ENCODE measurements at regions not wholly inside any gene's neighbourhood (a gene's known extent, or its start where the extent isn't known, plus 50 kb on each side); places are given as distances from the start of the nearest gene placed in this dataset.

- BruUV-seq (replicated peaks) = no TSS peak
- TF ChIP-seq TCF7L2 (IDR thresholded peaks at IDR 0.05; ENCODE audit: low read depth, low read length) (no peak), CTCF (IDR thresholded peaks at IDR 0.05) (no peak), SIN3A (IDR thresholded peaks at IDR 0.05; ENCODE audit: borderline replicate concordance, insufficient read depth, low read depth, low read length) (no peak), POLR2AphosphoS5 (IDR thresholded peaks at IDR 0.05; ENCODE audit: low read depth, low read length) (no peak)
- TF ChIP-seq, protein P1, sequence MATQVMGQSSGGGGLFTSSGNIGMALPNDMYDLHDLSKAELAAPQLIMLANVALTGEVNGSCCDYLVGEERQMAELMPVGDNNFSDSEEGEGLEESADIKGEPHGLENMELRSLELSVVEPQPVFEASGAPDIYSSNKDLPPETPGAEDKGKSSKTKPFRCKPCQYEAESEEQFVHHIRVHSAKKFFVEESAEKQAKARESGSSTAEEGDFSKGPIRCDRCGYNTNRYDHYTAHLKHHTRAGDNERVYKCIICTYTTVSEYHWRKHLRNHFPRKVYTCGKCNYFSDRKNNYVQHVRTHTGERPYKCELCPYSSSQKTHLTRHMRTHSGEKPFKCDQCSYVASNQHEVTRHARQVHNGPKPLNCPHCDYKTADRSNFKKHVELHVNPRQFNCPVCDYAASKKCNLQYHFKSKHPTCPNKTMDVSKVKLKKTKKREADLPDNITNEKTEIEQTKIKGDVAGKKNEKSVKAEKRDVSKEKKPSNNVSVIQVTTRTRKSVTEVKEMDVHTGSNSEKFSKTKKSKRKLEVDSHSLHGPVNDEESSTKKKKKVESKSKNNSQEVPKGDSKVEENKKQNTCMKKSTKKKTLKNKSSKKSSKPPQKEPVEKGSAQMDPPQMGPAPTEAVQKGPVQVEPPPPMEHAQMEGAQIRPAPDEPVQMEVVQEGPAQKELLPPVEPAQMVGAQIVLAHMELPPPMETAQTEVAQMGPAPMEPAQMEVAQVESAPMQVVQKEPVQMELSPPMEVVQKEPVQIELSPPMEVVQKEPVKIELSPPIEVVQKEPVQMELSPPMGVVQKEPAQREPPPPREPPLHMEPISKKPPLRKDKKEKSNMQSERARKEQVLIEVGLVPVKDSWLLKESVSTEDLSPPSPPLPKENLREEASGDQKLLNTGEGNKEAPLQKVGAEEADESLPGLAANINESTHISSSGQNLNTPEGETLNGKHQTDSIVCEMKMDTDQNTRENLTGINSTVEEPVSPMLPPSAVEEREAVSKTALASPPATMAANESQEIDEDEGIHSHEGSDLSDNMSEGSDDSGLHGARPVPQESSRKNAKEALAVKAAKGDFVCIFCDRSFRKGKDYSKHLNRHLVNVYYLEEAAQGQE (IDR thresholded peaks at IDR 0.05; ENCODE audit: insufficient read depth in 1 of 2, low read depth in 2 of 2, low read length in 1 of 2) = no peak
- no peaks in the 10 kb centered on the region for H3K4me1 ChIP-seq (ENCODE audit: control insufficient read depth, insufficient read depth, low read length)
- POLR2A ChIA-PET = no interaction called here
- CTCF ChIA-PET = no interaction called here
- H3K27me3 ChIP-seq (ENCODE audit: control insufficient read depth, insufficient read depth, low read length) = no peaks in the 10 kb centered on the region
- H3K4me3 ChIP-seq (ENCODE audit: low read depth in 2 of 2, low read length in 2 of 2) = no peak overlapping the region
- no peak overlapping the region for H3K27ac ChIP-seq (ENCODE audit: low read length)
- intact Hi-C loops (cut with micrococcal nuclease; ENCODE audit: unreplicated experiment) = no loop called here
- ATAC-seq = no peak
- H3K36me3 ChIP-seq (ENCODE audit: control insufficient read depth, insufficient read depth, low read length) = no peaks in the 10 kb centered on the region
- no peaks in the 10 kb centered on the region for H3K9me3 ChIP-seq (ENCODE audit: control insufficient read depth, insufficient read depth, low read depth, low read length)
- in situ Hi-C loops (cut with HindIII; ENCODE audit: low pct_unique_long_range_greater_than_20kb, low sequenced_read_pairs) = no loop called here
- DNase-seq (ENCODE audit: low read depth, low spot score) = no peak
Measured at GRCh38 chr18:7341581-7342337, 110.9 kb downstream of the LRRC30 start.

DNA sequence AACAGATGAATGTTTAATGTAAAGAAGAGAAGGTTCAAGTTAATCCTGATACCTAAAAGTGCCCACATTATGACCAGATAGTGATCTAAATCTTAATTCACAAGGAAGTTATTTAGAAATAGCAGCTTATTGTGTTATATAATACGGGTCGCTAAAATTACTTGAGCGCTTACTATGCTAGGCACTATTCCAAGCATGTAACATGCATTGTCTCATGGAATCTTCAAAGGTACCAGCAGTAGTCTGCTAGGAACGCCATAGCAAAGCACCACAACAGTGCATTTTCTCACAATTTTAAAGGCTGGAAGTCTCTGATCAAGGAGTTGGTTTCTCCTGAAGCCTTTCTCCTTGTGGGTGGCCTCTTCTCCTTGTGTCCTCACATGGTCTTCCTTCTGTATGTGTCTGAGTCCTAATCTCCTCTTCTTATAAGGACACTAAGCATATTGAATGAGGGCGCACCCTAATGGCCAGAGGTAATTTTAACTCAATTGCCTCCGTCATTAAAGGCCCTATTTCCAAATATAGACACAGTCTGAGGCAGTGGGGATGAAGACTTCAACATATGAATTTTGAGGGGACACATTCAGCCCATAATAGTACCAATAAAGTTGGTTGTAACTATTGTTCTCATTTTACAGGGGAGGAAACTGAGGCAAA, 118.4 kb downstream of the LRRC30 start:
- intact Hi-C loops (cut with micrococcal nuclease; ENCODE audit: unreplicated experiment) (no loop called here), in situ Hi-C loops (cut with HindIII; ENCODE audit: low pct_unique_long_range_greater_than_20kb, low sequenced_read_pairs) (no loop called here)
- no peaks in the 10 kb centered on the region for H3K4me1 ChIP-seq (ENCODE audit: control insufficient read depth, insufficient read depth, low read length)
- H3K4me3 ChIP-seq (ENCODE audit: low read depth in 2 of 2, low read length in 2 of 2) = no peak overlapping the region
- no TSS peak for BruUV-seq (replicated peaks)
- DNase-seq (ENCODE audit: low read depth, low spot score) (no peak), ATAC-seq (no peak)
- ChIA-PET CTCF (no interaction called here), POLR2A (no interaction called here)
- H3K9me3 ChIP-seq (ENCODE audit: control insufficient read depth, insufficient read depth, low read depth, low read length) = no peaks in the 10 kb centered on the region
- H3K36me3 ChIP-seq (ENCODE audit: control insufficient read depth, insufficient read depth, low read length) = no peaks in the 10 kb centered on the region
- TF ChIP-seq SIN3A (IDR thresholded peaks at IDR 0.05; ENCODE audit: borderline replicate concordance, insufficient read depth, low read depth, low read length) (no peak), POLR2AphosphoS5 (IDR thresholded peaks at IDR 0.05; ENCODE audit: low read depth, low read length) (no peak)
- H3K27me3 ChIP-seq (ENCODE audit: control insufficient read depth, insufficient read depth, low read length) = no peaks in the 10 kb centered on the region
- H3K27ac ChIP-seq (ENCODE audit: low read length) = no peak overlapping the region
